ENCODE measurements at regions not wholly inside any gene's neighbourhood (a gene's known extent, or its start where the extent isn't known, plus 50 kb on each side); places are given as distances from the start of the nearest gene placed in this dataset.

DNA sequence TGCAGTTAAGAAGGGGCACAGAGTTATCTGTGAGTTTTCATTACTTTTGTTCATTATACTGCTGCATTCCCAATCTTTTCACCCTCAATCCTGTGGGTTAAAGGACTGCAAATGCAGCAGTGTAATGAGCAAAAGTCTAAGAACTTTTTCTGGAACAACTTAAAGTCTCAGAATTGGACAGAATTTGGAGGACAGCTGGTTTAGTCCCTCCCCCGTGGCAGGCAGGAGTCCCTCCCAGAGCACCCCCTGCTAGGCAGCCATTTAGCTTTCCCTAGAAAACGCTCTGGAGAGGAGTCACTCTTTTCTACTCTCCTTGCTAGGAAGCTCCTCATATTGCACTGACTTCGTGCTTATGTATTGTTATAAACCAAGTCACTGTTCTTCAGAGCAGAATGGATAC, 156.3 kb upstream of the UBE2E1 start:
- Histone ChIP-seq H3K27me3 (ENCODE audit: insufficient read depth, insufficient read length) (no peaks in the 10 kb centered on the region), H3K9me3 (ENCODE audit: insufficient read depth, low read length) (no peaks in the 10 kb centered on the region), H3K4me1 (ENCODE audit: insufficient read depth, insufficient read length) (no peaks in the 10 kb centered on the region), H3K4me3 (ENCODE audit: insufficient read length, low read depth) (no peak overlapping the region), H3K36me3 (ENCODE audit: insufficient read depth, insufficient read length, low read length) (no peaks in the 10 kb centered on the region), H3K9ac (ENCODE audit: insufficient read length, low read depth) (no peak overlapping the region)
- TF ChIP-seq YY1 (IDR thresholded peaks at IDR 0.05; ENCODE audit: insufficient read depth, insufficient read length) (no peak), ZNF274 (IDR thresholded peaks at IDR 0.05; ENCODE audit: low read depth, low read length) (no peak), SUZ12 (IDR thresholded peaks at IDR 0.05; ENCODE audit: extremely low read depth, insufficient read depth, insufficient read length) (no peak)
- no peak for DNase-seq (ENCODE audit: low read depth, low spot score)

DNA sequence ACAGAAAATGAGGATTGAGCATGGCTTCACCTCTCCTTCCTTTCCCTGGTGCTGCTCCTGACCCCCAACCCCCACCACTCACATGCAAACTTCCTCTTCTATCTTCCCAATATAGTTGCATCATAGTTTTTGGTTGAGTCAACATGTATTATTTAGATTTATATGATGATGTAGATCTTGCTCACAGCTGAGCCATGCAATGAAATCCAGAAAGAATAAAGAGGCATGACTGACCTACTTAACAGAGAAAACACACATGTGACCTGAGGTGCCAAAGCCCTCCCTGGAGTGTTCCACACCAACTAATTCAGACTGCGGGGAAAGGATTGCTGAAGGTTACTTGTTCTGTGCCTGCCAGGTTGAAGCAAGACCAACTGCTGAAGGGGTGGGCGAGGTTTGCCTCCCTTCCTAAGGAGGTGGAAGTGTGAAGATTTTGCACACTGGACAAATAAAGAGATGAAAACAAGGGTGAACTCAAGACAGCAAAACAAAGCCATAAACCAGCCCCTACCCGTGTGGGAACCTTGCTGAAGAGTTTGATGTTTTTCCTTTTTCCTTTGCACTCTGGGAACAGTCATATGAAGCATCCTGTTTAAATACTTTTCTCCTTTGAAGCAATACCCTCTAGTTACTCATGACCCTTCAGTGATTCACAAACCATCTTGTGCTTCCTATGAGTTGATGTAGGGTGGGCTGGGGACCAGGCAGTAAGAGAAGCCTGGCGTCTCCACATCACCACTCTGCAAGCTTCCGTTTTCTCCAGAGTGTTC, 155.2 kb upstream of the UBE2E1 start:
- no peak for TF ChIP-seq ZNF274 (IDR thresholded peaks at IDR 0.05; ENCODE audit: low read depth, low read length)
- no peak for TF ChIP-seq YY1 (IDR thresholded peaks at IDR 0.05; ENCODE audit: insufficient read depth, insufficient read length)
- no peak for TF ChIP-seq SUZ12 (IDR thresholded peaks at IDR 0.05; ENCODE audit: extremely low read depth, insufficient read depth, insufficient read length)
- no peak overlapping the region for H3K9ac ChIP-seq (ENCODE audit: insufficient read length, low read depth)

DNA sequence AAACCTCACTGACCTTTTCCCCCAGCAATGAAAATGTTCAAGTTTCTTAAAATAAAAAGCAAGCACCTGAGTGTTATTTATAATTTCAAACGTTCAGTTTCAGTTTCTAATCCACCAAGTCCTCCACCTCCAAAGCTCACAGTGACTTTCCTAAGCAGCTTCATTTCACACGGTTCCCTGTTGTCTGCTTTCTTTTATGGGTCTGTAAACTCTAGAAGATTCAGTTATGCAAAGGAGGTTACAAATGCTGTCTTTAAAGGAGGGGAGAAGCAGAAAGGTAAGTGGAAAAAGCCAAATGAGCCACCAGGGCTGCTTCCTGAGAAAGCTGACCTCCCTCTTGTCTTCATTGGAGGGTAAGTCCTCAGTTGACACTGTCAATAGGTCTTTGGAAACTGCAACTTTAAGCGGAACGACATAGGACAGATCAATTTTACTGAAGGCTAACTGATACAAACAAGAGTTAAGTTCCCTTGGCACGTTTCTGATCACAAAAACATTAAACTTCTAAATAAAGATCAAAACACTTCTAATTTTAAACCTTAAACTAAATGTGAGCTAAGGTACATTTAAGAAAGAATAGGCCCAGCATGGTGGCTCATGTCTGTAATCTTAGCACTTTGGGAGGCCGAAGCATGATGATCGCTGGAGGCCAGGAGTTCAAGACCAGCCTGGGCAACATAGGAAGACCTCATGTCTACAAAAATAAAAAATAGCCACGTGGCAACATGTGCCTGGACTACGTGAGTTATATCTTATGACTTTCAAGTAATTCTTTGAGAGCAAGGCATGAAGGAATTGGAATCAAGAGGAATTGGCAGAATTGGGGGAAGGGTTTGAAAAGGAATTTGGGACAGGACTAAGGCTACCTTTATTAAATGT, 151.9 kb upstream of the UBE2E1 start:
- H3K36me3 ChIP-seq (ENCODE audit: insufficient read depth, insufficient read length, low read length): no peaks in the 10 kb centered on the region
- TF ChIP-seq SUZ12 (IDR thresholded peaks at IDR 0.05; ENCODE audit: extremely low read depth, insufficient read depth, insufficient read length) (no peak), YY1 (IDR thresholded peaks at IDR 0.05; ENCODE audit: insufficient read depth, insufficient read length) (no peak), ZNF274 (IDR thresholded peaks at IDR 0.05; ENCODE audit: low read depth, low read length) (no peak)
- no peak for DNase-seq (ENCODE audit: low read depth, low spot score)
- no peak overlapping the region for H3K9ac ChIP-seq (ENCODE audit: insufficient read length, low read depth)
- no peak overlapping the region for H3K4me3 ChIP-seq (ENCODE audit: insufficient read length, low read depth)
- no peaks in the 10 kb centered on the region for H3K27me3 ChIP-seq (ENCODE audit: insufficient read depth, insufficient read length)
- no peaks in the 10 kb centered on the region for H3K4me1 ChIP-seq (ENCODE audit: insufficient read depth, insufficient read length)
- H3K9me3 ChIP-seq (ENCODE audit: insufficient read depth, low read length): peaks cover 17% of the 10 kb centered on the region; the same call in 1 of the 2 replicates

More for the DNA sequence above, 155.2 kb upstream of the UBE2E1 start:
- Histone ChIP-seq H3K4me1 (ENCODE audit: insufficient read depth, insufficient read length) (no peaks in the 10 kb centered on the region), H3K4me3 (ENCODE audit: insufficient read length, low read depth) (no peak overlapping the region), H3K9me3 (ENCODE audit: insufficient read depth, low read length) (peaks cover 2% of the 10 kb centered on the region; the same call in 1 of the 2 replicates), H3K36me3 (ENCODE audit: insufficient read depth, insufficient read length, low read length) (no peaks in the 10 kb centered on the region), H3K27me3 (ENCODE audit: insufficient read depth, insufficient read length) (no peaks in the 10 kb centered on the region)
- DNase-seq (ENCODE audit: low read depth, low spot score): no peak

DNA sequence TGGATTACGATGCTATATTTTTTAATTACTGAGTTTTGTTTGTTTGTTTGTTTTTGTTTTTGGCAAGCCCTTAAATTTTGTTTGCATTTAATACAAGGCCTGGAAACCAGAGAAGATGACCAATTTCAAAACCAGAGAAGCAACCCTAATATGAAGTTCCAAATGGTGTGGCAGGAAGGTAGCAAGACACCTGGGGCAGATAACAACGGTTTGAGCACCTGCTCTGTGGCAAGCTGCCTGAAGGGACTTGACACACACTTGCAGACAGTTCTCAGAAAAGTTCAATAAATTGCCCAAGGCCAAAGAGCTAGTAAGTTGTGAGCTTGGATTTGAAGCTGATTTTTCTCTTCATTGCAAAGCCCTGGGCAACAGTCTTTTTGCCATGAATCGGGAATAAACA, 151.2 kb upstream of the UBE2E1 start:
- no peak overlapping the region for H3K9ac ChIP-seq (ENCODE audit: insufficient read length, low read depth)
- H3K27me3 ChIP-seq (ENCODE audit: insufficient read depth, insufficient read length): no peaks in the 10 kb centered on the region
- H3K36me3 ChIP-seq (ENCODE audit: insufficient read depth, insufficient read length, low read length): no peaks in the 10 kb centered on the region
- TF ChIP-seq YY1 (IDR thresholded peaks at IDR 0.05; ENCODE audit: insufficient read depth, insufficient read length) (no peak), SUZ12 (IDR thresholded peaks at IDR 0.05; ENCODE audit: extremely low read depth, insufficient read depth, insufficient read length) (no peak), ZNF274 (IDR thresholded peaks at IDR 0.05; ENCODE audit: low read depth, low read length) (no peak)
- H3K9me3 ChIP-seq (ENCODE audit: insufficient read depth, low read length): peaks cover 17% of the 10 kb centered on the region; the same call in 1 of the 2 replicates
- H3K4me1 ChIP-seq (ENCODE audit: insufficient read depth, insufficient read length): no peaks in the 10 kb centered on the region
- DNase-seq (ENCODE audit: low read depth, low spot score): no peak
- H3K4me3 ChIP-seq (ENCODE audit: insufficient read length, low read depth): no peak overlapping the region

DNA sequence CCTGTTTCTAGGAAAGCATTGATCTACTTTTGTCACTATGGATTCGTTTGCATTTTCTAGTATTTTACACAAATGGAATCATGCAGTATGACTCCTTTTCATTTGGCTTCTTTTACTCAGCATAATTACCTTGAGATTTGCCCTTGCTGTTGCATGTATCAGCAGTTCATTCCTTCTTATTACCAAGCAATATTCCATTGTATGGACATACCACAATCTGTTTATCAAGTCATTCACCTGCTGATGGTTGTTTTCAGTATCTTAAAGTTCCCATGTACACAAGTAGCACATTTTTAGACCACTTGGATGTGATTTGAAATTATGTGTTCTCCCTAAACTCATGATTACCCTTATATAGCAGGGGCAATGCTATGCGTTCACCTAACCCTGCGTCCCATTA, 150.0 kb upstream of the UBE2E1 start:
- H3K9me3 ChIP-seq (ENCODE audit: insufficient read depth, low read length): peaks cover 17% of the 10 kb centered on the region; the same call in 1 of the 2 replicates
- H3K36me3 ChIP-seq (ENCODE audit: insufficient read depth, insufficient read length, low read length): no peaks in the 10 kb centered on the region
- no peaks in the 10 kb centered on the region for H3K4me1 ChIP-seq (ENCODE audit: insufficient read depth, insufficient read length)
- no peak overlapping the region for H3K4me3 ChIP-seq (ENCODE audit: insufficient read length, low read depth)
- TF ChIP-seq SUZ12 (IDR thresholded peaks at IDR 0.05; ENCODE audit: extremely low read depth, insufficient read depth, insufficient read length) (no peak), ZNF274 (IDR thresholded peaks at IDR 0.05; ENCODE audit: low read depth, low read length) (no peak), YY1 (IDR thresholded peaks at IDR 0.05; ENCODE audit: insufficient read depth, insufficient read length) (no peak)
- H3K9ac ChIP-seq (ENCODE audit: insufficient read length, low read depth): no peak overlapping the region
- no peak for DNase-seq (ENCODE audit: low read depth, low spot score)
- H3K27me3 ChIP-seq (ENCODE audit: insufficient read depth, insufficient read length): no peaks in the 10 kb centered on the region

DNA sequence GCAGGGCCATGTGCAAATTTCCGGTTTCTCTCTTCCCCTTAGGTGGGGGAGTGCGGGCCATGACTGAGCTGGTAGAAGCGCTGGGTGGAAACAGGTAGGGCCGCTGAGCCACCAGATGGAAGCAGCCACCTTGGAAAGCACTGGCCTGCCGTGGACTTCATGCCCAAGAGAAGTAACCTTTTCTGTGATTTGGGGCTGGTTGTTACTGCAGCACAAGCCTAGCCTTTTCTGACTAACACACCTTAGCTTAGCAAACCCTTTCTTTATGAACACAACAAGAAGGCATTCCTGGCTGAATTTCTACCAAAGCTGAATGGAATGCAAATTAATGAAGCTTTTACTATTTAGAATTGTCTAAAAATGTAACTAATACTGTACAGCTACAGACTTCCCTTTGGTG, 149.6 kb upstream of the UBE2E1 start:
- H3K9ac ChIP-seq (ENCODE audit: insufficient read length, low read depth): no peak overlapping the region
- DNase-seq (ENCODE audit: low read depth, low spot score): no peak
- no peaks in the 10 kb centered on the region for H3K36me3 ChIP-seq (ENCODE audit: insufficient read depth, insufficient read length, low read length)
- TF ChIP-seq SUZ12 (IDR thresholded peaks at IDR 0.05; ENCODE audit: extremely low read depth, insufficient read depth, insufficient read length) (no peak), ZNF274 (IDR thresholded peaks at IDR 0.05; ENCODE audit: low read depth, low read length) (no peak), YY1 (IDR thresholded peaks at IDR 0.05; ENCODE audit: insufficient read depth, insufficient read length) (no peak)
- H3K4me1 ChIP-seq (ENCODE audit: insufficient read depth, insufficient read length): no peaks in the 10 kb centered on the region
- H3K27me3 ChIP-seq (ENCODE audit: insufficient read depth, insufficient read length): no peaks in the 10 kb centered on the region
- H3K9me3 ChIP-seq (ENCODE audit: insufficient read depth, low read length): peaks cover 17% of the 10 kb centered on the region; the same call in 1 of the 2 replicates
- H3K4me3 ChIP-seq (ENCODE audit: insufficient read length, low read depth): no peak overlapping the region

DNA sequence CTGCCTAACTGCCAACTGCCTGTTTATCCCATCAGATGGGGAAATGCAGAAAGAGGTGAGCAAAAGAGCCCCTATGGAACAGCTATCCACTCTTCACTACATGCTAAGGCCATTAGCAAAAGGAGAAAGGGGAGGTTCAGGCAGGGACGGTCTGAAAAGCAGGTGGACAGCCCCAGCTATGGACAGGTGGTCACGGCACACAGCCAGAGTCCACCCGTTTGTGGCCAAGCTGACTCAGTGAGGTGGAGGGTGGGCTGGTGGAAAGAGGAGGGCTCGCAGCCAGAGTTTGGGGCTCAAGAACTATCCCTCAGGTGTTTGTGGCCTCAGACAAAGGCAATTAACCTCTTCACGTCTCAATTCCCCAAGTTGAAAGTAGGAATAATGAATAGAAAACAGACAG, 148.9 kb upstream of the UBE2E1 start:
- no peak for DNase-seq (ENCODE audit: low read depth, low spot score)
- no peak overlapping the region for H3K9ac ChIP-seq (ENCODE audit: insufficient read length, low read depth)
- peaks cover 17% of the 10 kb centered on the region; the same call in 1 of the 2 replicates for H3K9me3 ChIP-seq (ENCODE audit: insufficient read depth, low read length)
- H3K4me1 ChIP-seq (ENCODE audit: insufficient read depth, insufficient read length): no peaks in the 10 kb centered on the region
- no peaks in the 10 kb centered on the region for H3K27me3 ChIP-seq (ENCODE audit: insufficient read depth, insufficient read length)
- TF ChIP-seq SUZ12 (IDR thresholded peaks at IDR 0.05; ENCODE audit: extremely low read depth, insufficient read depth, insufficient read length) (no peak), YY1 (IDR thresholded peaks at IDR 0.05; ENCODE audit: insufficient read depth, insufficient read length) (no peak), ZNF274 (IDR thresholded peaks at IDR 0.05; ENCODE audit: low read depth, low read length) (no peak)
- no peaks in the 10 kb centered on the region for H3K36me3 ChIP-seq (ENCODE audit: insufficient read depth, insufficient read length, low read length)
- H3K4me3 ChIP-seq (ENCODE audit: insufficient read length, low read depth): no peak overlapping the region

Data from NT2/D1 (cell line).